ENCODE measurements at regions not wholly inside any gene's neighbourhood (a gene's known extent, or its start where the extent isn't known, plus 50 kb on each side); places are given as distances from the start of the nearest gene placed in this dataset.

- no peak overlapping the region for H2AFZ ChIP-seq (ENCODE audit: low read depth, low read length)
- no peaks in the 10 kb centered on the region for H3K9me3 ChIP-seq (ENCODE audit: insufficient read depth, low read length)
- no peak overlapping the region for H3K9ac ChIP-seq (ENCODE audit: low read length)
- H3K27ac ChIP-seq (ENCODE audit: low read length), result no peak overlapping the region
- no peaks in the 10 kb centered on the region for H3K79me2 ChIP-seq (ENCODE audit: low read length)
- TF ChIP-seq CTCF (IDR thresholded peaks at IDR 0.05; ENCODE audit: low read depth, low read length) (no peak), EZH2phosphoT487 (IDR thresholded peaks at IDR 0.05; ENCODE audit: low read depth) (no peak)
- H3K27me3 ChIP-seq (ENCODE audit: low read depth, low read length), result no peaks in the 10 kb centered on the region
- no peak overlapping the region for H3K4me3 ChIP-seq (ENCODE audit: low read length)
- no peaks in the 10 kb centered on the region for H3K36me3 ChIP-seq (replicated peaks; ENCODE audit: low read depth, low read length)
- no peaks in the 10 kb centered on the region for H4K20me1 ChIP-seq (ENCODE audit: insufficient read depth, low read length)
- no peaks in the 10 kb centered on the region for H3K4me1 ChIP-seq (ENCODE audit: low read length)
- no peak overlapping the region for H3K4me2 ChIP-seq (ENCODE audit: low read length)
Observed at GRCh38 chr7:34236839-34237492, 331.6 kb downstream of the BMPER start.

- no peaks in the 10 kb centered on the region for H4K20me1 ChIP-seq (ENCODE audit: insufficient read depth, low read length)
- H3K4me1 ChIP-seq (ENCODE audit: low read length), result no peaks in the 10 kb centered on the region
- no peak overlapping the region for H3K27ac ChIP-seq (ENCODE audit: low read length)
- H3K4me3 ChIP-seq (ENCODE audit: low read length), result no peak overlapping the region
- H3K4me2 ChIP-seq (ENCODE audit: low read length), result no peak overlapping the region
- H3K9me3 ChIP-seq (ENCODE audit: insufficient read depth, low read length), result no peaks in the 10 kb centered on the region
- TF ChIP-seq EZH2phosphoT487 (IDR thresholded peaks at IDR 0.05; ENCODE audit: low read depth) (no peak), CTCF (IDR thresholded peaks at IDR 0.05; ENCODE audit: low read depth, low read length) (no peak)
- no peak overlapping the region for H3K9ac ChIP-seq (ENCODE audit: low read length)
- H3K27me3 ChIP-seq (ENCODE audit: low read depth, low read length), result no peaks in the 10 kb centered on the region
- no peaks in the 10 kb centered on the region for H3K36me3 ChIP-seq (replicated peaks; ENCODE audit: low read depth, low read length)
- H2AFZ ChIP-seq (ENCODE audit: low read depth, low read length), result no peak overlapping the region
- H3K79me2 ChIP-seq (ENCODE audit: low read length), result no peaks in the 10 kb centered on the region
Observed at GRCh38 chr7:34237493-34237849, 332.1 kb downstream of the BMPER start.

GRCh38 chr7:34240417-34240816 is 335.1 kb downstream of the BMPER start:
- H3K27me3 ChIP-seq (ENCODE audit: low read depth, low read length), result no peaks in the 10 kb centered on the region
- H3K9me3 ChIP-seq (ENCODE audit: insufficient read depth, low read length), result no peaks in the 10 kb centered on the region
- TF ChIP-seq CTCF (IDR thresholded peaks at IDR 0.05; ENCODE audit: low read depth, low read length) (no peak), EZH2phosphoT487 (IDR thresholded peaks at IDR 0.05; ENCODE audit: low read depth) (no peak)
- no peaks in the 10 kb centered on the region for H3K4me1 ChIP-seq (ENCODE audit: low read length)
- H3K79me2 ChIP-seq (ENCODE audit: low read length), result no peaks in the 10 kb centered on the region
- no peaks in the 10 kb centered on the region for H3K36me3 ChIP-seq (replicated peaks; ENCODE audit: low read depth, low read length)
- H3K4me3 ChIP-seq (ENCODE audit: low read length), result no peak overlapping the region
- H2AFZ ChIP-seq (ENCODE audit: low read depth, low read length), result no peak overlapping the region
- H3K27ac ChIP-seq (ENCODE audit: low read length), result no peak overlapping the region
- H3K9ac ChIP-seq (ENCODE audit: low read length), result no peak overlapping the region
- H4K20me1 ChIP-seq (ENCODE audit: insufficient read depth, low read length), result no peaks in the 10 kb centered on the region
- H3K4me2 ChIP-seq (ENCODE audit: low read length), result no peak overlapping the region

- no peak overlapping the region for H3K27ac ChIP-seq (ENCODE audit: low read length)
- no peaks in the 10 kb centered on the region for H4K20me1 ChIP-seq (ENCODE audit: insufficient read depth, low read length)
- no peak overlapping the region for H3K4me3 ChIP-seq (ENCODE audit: low read length)
- no peaks in the 10 kb centered on the region for H3K9me3 ChIP-seq (ENCODE audit: insufficient read depth, low read length)
- no peaks in the 10 kb centered on the region for H3K36me3 ChIP-seq (replicated peaks; ENCODE audit: low read depth, low read length)
- no peak overlapping the region for H3K9ac ChIP-seq (ENCODE audit: low read length)
- no peaks in the 10 kb centered on the region for H3K4me1 ChIP-seq (ENCODE audit: low read length)
- no peak overlapping the region for H3K4me2 ChIP-seq (ENCODE audit: low read length)
- H2AFZ ChIP-seq (ENCODE audit: low read depth, low read length), result no peak overlapping the region
- TF ChIP-seq EZH2phosphoT487 (IDR thresholded peaks at IDR 0.05; ENCODE audit: low read depth), result no peak
- no peak for TF ChIP-seq CTCF (IDR thresholded peaks at IDR 0.05; ENCODE audit: low read depth, low read length)
- H3K79me2 ChIP-seq (ENCODE audit: low read length), result no peaks in the 10 kb centered on the region
- no peaks in the 10 kb centered on the region for H3K27me3 ChIP-seq (ENCODE audit: low read depth, low read length)
Observed at GRCh38 chr7:34242391-34242790, 337.1 kb downstream of the BMPER start.
